ENCODE measurements at regions not wholly inside any gene's neighbourhood (a gene's known extent, or its start where the extent isn't known, plus 50 kb on each side); places are given as distances from the start of the nearest gene placed in this dataset.

- no peak for ATAC-seq (ENCODE audit: low read depth)
- Histone ChIP-seq H3K4me1 (ENCODE audit: insufficient read depth, poor library complexity, severe bottlenecking) (no peaks in the 10 kb centered on the region), H3K27me3 (ENCODE audit: insufficient read depth, poor library complexity, severe bottlenecking) (peaks cover 23% of the 10 kb centered on the region), H3K36me3 (ENCODE audit: low read depth) (no peaks in the 10 kb centered on the region), H3K27ac (ENCODE audit: poor library complexity, severe bottlenecking) (no peak overlapping the region), H3K9me3 (ENCODE audit: severe bottlenecking) (no peaks in the 10 kb centered on the region), H3K4me3 (ENCODE audit: severe bottlenecking) (no peak overlapping the region)
- no peak for TF ChIP-seq CTCF (IDR thresholded peaks at IDR 0.05; ENCODE audit: poor library complexity, severe bottlenecking)
- DNase-seq (ENCODE audit: low spot score), result no peak
Observed at GRCh38 chr10:78371136-78371535, 337.5 kb downstream of the RPS24 start.

- H3K9me3 ChIP-seq (ENCODE audit: severe bottlenecking), result no peaks in the 10 kb centered on the region
- peaks cover 10% of the 10 kb centered on the region for H3K27me3 ChIP-seq (ENCODE audit: insufficient read depth, poor library complexity, severe bottlenecking)
- no peak overlapping the region for H3K27ac ChIP-seq (ENCODE audit: poor library complexity, severe bottlenecking)
- no peaks in the 10 kb centered on the region for H3K36me3 ChIP-seq (ENCODE audit: low read depth)
- no peaks in the 10 kb centered on the region for H3K4me1 ChIP-seq (ENCODE audit: insufficient read depth, poor library complexity, severe bottlenecking)
- ATAC-seq (ENCODE audit: low read depth) (no peak), DNase-seq (ENCODE audit: low spot score) (no peak)
- no peak overlapping the region for H3K4me3 ChIP-seq (ENCODE audit: severe bottlenecking)
- no peak for TF ChIP-seq CTCF (IDR thresholded peaks at IDR 0.05; ENCODE audit: poor library complexity, severe bottlenecking)
Observed at GRCh38 chr10:78372806-78373205, 339.1 kb downstream of the RPS24 start.

GRCh38 chr10:78374331-78375028, 340.8 kb downstream of the RPS24 start:
- H3K36me3 ChIP-seq (ENCODE audit: low read depth), result no peaks in the 10 kb centered on the region
- no peaks in the 10 kb centered on the region for H3K9me3 ChIP-seq (ENCODE audit: severe bottlenecking)
- no peak overlapping the region for H3K27ac ChIP-seq (ENCODE audit: poor library complexity, severe bottlenecking)
- ATAC-seq (ENCODE audit: low read depth) (no peak), DNase-seq (ENCODE audit: low spot score) (no peak)
- no peak for TF ChIP-seq CTCF (IDR thresholded peaks at IDR 0.05; ENCODE audit: poor library complexity, severe bottlenecking)
- H3K27me3 ChIP-seq (ENCODE audit: insufficient read depth, poor library complexity, severe bottlenecking), result no peaks in the 10 kb centered on the region
- no peak overlapping the region for H3K4me3 ChIP-seq (ENCODE audit: severe bottlenecking)
- H3K4me1 ChIP-seq (ENCODE audit: insufficient read depth, poor library complexity, severe bottlenecking), result no peaks in the 10 kb centered on the region

GRCh38 chr10:78375854-78376785, 342.5 kb downstream of the RPS24 start:
- TF ChIP-seq CTCF (IDR thresholded peaks at IDR 0.05; ENCODE audit: poor library complexity, severe bottlenecking), result no peak

More at GRCh38 chr10:78375854-78376785, 342.5 kb downstream of the RPS24 start:
- Histone ChIP-seq H3K36me3 (ENCODE audit: low read depth) (no peaks in the 10 kb centered on the region), H3K4me3 (ENCODE audit: severe bottlenecking) (no peak overlapping the region), H3K4me1 (ENCODE audit: insufficient read depth, poor library complexity, severe bottlenecking) (no peaks in the 10 kb centered on the region), H3K27ac (ENCODE audit: poor library complexity, severe bottlenecking) (no peak overlapping the region), H3K9me3 (ENCODE audit: severe bottlenecking) (no peaks in the 10 kb centered on the region), H3K27me3 (ENCODE audit: insufficient read depth, poor library complexity, severe bottlenecking) (no peaks in the 10 kb centered on the region)
- ATAC-seq (ENCODE audit: low read depth), result no peak
- DNase-seq (ENCODE audit: low spot score), result no peak
